ENCODE measurements at regions not wholly inside any gene's neighbourhood (a gene's known extent, or its start where the extent isn't known, plus 50 kb on each side); places are given as distances from the start of the nearest gene placed in this dataset.
"Not testable (repeated sequence)": the region's sequence is repeated elsewhere in the genome, so short reads cannot be mapped to it uniquely, and the experiment has no call there.

DNA sequence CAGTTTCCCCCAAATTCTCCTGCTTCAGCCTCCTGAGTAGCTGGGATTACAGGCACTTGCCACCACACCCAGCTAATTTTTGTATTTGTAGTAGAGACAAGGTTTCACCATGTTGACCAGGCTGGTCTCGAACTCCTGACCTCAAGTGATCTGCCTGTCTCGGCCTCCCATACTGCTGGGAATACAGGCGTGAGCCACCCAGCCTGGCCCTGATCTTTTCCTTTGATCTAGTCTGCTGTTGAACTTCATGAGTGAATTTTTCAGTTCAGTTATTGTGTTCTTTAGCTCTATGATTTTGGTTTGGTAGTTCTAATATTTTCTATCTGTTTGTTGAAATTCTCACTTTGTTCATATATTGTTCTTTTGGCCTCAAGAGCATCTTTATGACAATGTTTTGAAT, 83.4 kb upstream of the RAP2C start:
- H3K27me3 ChIP-seq (replicated peaks; ENCODE audit: control insufficient read depth, insufficient read depth, low read length); H3K9me3 ChIP-seq; H3K4me1 Mint-ChIP-seq (ENCODE audit: low read depth, unreplicated experiment); H3K4me1 ChIP-seq; POLR2A ChIA-PET; H3K4me3 ChIP-seq (ENCODE audit: low read depth, low read length); BruUV-seq (replicated peaks); H3K36me3 Mint-ChIP-seq (ENCODE audit: insufficient read depth, unreplicated experiment); H3K27me3 Mint-ChIP-seq (ENCODE audit: insufficient read depth, unreplicated experiment); intact Hi-C loops (cut with micrococcal nuclease; ENCODE audit: unreplicated experiment); H3K9me3 Mint-ChIP-seq (ENCODE audit: unreplicated experiment); H3K36me3 ChIP-seq (ENCODE audit: control insufficient read depth, insufficient read depth, low read length); H3K4me3 Mint-ChIP-seq (ENCODE audit: unreplicated experiment); DNase-seq; H3K27ac Mint-ChIP-seq (ENCODE audit: unreplicated experiment): not testable (repeated sequence)
- CTCF ChIA-PET: interaction anchor here (0.6 kb wide), 1 partner anchor 288 kb away, joined by 3 read pairs; no protein-coding TSS in a partner anchor

- CTCF ChIA-PET: no interaction called here
- no peaks in the 10 kb centered on the region for H3K9me3 Mint-ChIP-seq (ENCODE audit: unreplicated experiment)
Measured at GRCh38 chrX:132294776-132295495, 75.7 kb upstream of the RAP2C start.

DNA sequence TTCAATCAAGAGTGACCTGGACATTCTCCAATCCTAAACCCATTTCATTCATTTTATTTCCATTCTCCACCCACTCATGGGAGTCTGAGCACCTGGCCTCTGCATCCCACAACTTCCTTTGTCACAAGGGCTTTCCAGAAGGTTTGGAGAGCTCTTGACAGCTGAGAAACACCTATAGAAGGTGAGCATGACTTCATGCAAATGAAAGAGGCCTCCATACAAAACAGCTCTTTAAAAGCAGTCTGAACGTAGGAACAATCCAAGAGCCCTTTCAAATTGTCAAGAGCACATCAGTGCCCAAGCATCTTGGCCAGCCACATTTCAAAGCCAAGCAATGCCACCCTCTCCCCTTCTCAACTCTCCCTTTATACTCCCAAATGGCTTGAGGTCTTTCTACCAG, 74.9 kb upstream of the RAP2C start:
- Histone ChIP-seq H3K36me3 (ENCODE audit: control insufficient read depth, insufficient read depth, low read length) (no peaks in the 10 kb centered on the region), H3K4me3 (ENCODE audit: low read depth, low read length) (no peak overlapping the region), H3K4me1 (peaks cover 6% of the 10 kb centered on the region), H3K9me3 (no peaks in the 10 kb centered on the region), H3K27me3 (replicated peaks; ENCODE audit: control insufficient read depth, insufficient read depth, low read length) (no peaks in the 10 kb centered on the region)
- no peak overlapping the region for H3K27ac Mint-ChIP-seq (ENCODE audit: unreplicated experiment)
- no peak for DNase-seq
- intact Hi-C loops (cut with micrococcal nuclease; ENCODE audit: unreplicated experiment): loop anchor here (10.0 kb wide), 2 partner anchors 69 to 191 kb away; partner anchors contain the start of gene MBNL3
- BruUV-seq (replicated peaks): no TSS peak
- H3K4me3 Mint-ChIP-seq (ENCODE audit: unreplicated experiment): no peak overlapping the region
- no peaks in the 10 kb centered on the region for H3K36me3 Mint-ChIP-seq (ENCODE audit: insufficient read depth, unreplicated experiment)
- POLR2A ChIA-PET: no interaction called here
- no peaks in the 10 kb centered on the region for H3K27me3 Mint-ChIP-seq (ENCODE audit: insufficient read depth, unreplicated experiment)
- CTCF ChIA-PET: no interaction called here
- no peak for TF ChIP-seq CTCF (IDR thresholded peaks at IDR 0.05; ENCODE audit: insufficient read depth in 1 of 2, low read depth in 1 of 2, low read length in 1 of 2, severe bottlenecking in 1 of 2, unreplicated experiment in 1 of 2)
- H3K9me3 Mint-ChIP-seq (ENCODE audit: unreplicated experiment): no peaks in the 10 kb centered on the region
- no peaks in the 10 kb centered on the region for H3K4me1 Mint-ChIP-seq (ENCODE audit: low read depth, unreplicated experiment)

More at GRCh38 chrX:132294776-132295495, 75.7 kb upstream of the RAP2C start:
- no peak for TF ChIP-seq CTCF (IDR thresholded peaks at IDR 0.05; ENCODE audit: insufficient read depth in 1 of 2, low read depth in 1 of 2, low read length in 1 of 2, severe bottlenecking in 1 of 2, unreplicated experiment in 1 of 2)
- H3K36me3 ChIP-seq (ENCODE audit: control insufficient read depth, insufficient read depth, low read length): no peaks in the 10 kb centered on the region
- intact Hi-C loops (cut with micrococcal nuclease; ENCODE audit: unreplicated experiment): loop anchor here (10.0 kb wide), 2 partner anchors 70 to 190 kb away; partner anchors contain the start of gene MBNL3
- POLR2A ChIA-PET: no interaction called here
- H3K27me3 Mint-ChIP-seq (ENCODE audit: insufficient read depth, unreplicated experiment): no peaks in the 10 kb centered on the region
- H3K27ac Mint-ChIP-seq (ENCODE audit: unreplicated experiment): no peak overlapping the region
- H3K27me3 ChIP-seq (replicated peaks; ENCODE audit: control insufficient read depth, insufficient read depth, low read length): no peaks in the 10 kb centered on the region
- no peak for DNase-seq
- no peak overlapping the region for H3K4me3 ChIP-seq (ENCODE audit: low read depth, low read length)
- H3K9me3 ChIP-seq: no peaks in the 10 kb centered on the region
- H3K4me1 Mint-ChIP-seq (ENCODE audit: low read depth, unreplicated experiment): peaks cover 7% of the 10 kb centered on the region
- no peaks in the 10 kb centered on the region for H3K36me3 Mint-ChIP-seq (ENCODE audit: insufficient read depth, unreplicated experiment)
- no peak overlapping the region for H3K4me3 Mint-ChIP-seq (ENCODE audit: unreplicated experiment)
- BruUV-seq (replicated peaks): no TSS peak
- peaks cover 9% of the 10 kb centered on the region for H3K4me1 ChIP-seq
